Activated effector memory CD4-positive, alpha-beta T cell treated with anti-CD3 and anti-CD28 coated beads, Interleukin-2, amount 50 U/mL, for 16 hours (primary cell): ENCODE measurements at regions not wholly inside any gene's neighbourhood (a gene's known extent, or its start where the extent isn't known, plus 50 kb on each side); places are given as distances from the start of the nearest gene placed in this dataset.

Experiments
- DNase-seq: peaks from one replicate; pipeline ENCODE4 v3.0.0-alpha.2; 2020

GRCh38 chr18:33951031-33951430, 273.7 kb downstream of the NOL4 start:
- DNase-seq, result no peak

GRCh38 chr18:33946336-33946735, 278.4 kb downstream of the NOL4 start:
- no peak for DNase-seq

GRCh38 chr18:33944493-33944892, 280.2 kb downstream of the NOL4 start:
- no peak for DNase-seq

GRCh38 chr18:33937270-33937816, 287.4 kb downstream of the NOL4 start:
- DNase-seq, result no peak

GRCh38 chr18:33934258-33934657, 290.5 kb downstream of the NOL4 start:
- DNase-seq, result no peak

DNA sequence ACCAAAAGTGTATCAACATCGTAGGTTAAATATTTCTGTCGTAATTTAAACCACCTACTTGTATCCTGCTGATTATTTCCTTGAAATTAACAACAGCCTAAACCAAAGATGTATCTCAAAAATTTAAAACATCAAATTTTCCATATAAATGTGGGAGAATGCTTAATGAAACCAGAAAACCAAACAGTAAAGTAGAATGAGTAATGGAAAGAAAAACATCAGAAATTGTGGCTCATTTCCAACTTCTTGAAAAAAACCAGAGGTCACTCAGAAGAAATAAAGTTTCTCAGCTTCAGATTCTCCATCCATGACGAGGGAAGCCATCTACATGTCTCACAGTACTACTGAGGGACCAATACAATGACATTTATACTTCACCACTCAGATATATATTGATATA, 296.5 kb downstream of the NOL4 start:
- DNase-seq, result no peak

DNA sequence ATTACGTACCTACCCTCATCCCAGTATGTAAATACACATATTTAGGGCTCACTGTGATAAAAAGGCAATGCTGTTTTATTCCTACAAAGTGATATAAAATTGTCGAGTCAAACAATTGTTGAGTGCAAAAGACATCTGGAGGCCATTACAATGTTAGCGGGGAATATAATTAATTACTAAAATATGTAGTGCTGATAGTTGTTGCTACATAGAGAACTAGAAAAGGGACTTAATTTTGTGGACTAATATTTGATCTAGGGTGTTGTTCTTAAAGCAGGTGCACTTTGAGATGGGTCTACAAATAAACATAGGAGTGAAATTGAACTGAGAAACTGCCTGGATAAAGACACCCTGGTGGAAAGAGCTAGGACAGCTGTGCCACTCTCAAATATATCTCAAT, 300.1 kb downstream of the NOL4 start:
- no peak for DNase-seq

- DNase-seq, result no peak
Observed at GRCh38 chr18:33923980-33924379, 300.7 kb downstream of the NOL4 start.

DNA sequence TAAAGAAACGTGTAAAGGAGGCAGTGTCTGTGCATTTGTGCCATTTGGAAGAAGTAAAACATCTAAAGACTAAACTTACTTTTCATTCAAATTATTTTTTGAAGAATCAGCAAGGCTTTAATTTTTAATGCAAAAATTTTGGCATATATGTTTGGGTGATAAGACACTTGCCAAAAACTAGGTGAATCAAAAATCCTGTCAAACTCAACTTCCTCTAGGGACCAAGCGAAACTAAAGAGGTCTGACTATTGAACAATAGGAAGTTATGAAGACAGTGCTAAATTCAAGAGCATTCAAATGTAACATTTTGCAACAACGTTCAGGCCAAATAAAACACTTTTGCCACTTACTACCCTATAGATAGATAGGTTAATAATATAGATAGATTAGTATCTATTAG, 306.1 kb downstream of the NOL4 start:
- DNase-seq, result no peak

GRCh38 chr18:33916200-33916599, 308.5 kb downstream of the NOL4 start:
- no peak for DNase-seq

DNA sequence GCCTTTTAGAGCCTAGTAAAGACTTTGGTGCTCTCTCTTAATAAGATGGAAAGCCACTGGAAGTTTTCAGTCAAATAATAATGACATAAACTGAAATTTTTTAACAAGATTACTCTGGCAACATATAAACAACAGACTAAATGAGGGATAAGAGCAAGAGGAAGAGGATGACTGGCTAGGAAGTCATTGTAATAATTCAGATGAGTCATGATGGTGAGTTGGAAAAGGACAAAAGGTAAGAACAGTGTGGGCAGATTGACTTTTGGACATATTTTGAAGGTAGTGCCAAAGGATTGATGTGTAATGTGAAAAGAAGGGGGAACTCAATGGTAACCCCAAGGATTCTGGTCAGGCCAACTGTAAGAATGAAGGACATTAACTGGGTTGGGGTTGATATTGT, 310.3 kb downstream of the NOL4 start:
- DNase-seq, result no peak

- DNase-seq, result no peak
Observed at GRCh38 chr18:33906046-33906445, 318.7 kb downstream of the NOL4 start.

GRCh38 chr18:33901894-33902512, 322.7 kb downstream of the NOL4 start:
- DNase-seq, result no peak

DNA sequence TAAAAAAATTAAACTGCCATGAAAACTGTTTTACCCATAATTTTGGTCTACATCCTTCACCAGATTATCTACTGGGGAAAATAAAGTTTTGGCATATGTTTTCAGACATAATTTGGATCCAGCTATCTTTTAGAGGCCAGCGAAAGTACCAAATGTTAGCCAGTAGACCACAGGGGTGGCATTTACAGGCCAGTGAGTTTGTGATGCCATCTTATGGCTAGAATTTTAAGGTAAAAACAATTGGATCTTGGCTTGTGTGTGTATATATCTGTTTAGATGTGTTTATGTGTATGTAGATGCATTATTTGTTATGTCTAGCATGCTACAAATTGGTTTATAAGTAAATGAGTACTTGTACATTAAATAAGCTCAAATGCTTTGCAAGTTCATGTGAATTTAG, 322.6 kb downstream of the ASXL3 start:
- DNase-seq, result no peak

- DNase-seq, result no peak
Observed at GRCh38 chr18:33898427-33898826, 320.4 kb downstream of the ASXL3 start.

GRCh38 chr18:33878213-33878612, 300.2 kb downstream of the ASXL3 start:
- no peak for DNase-seq

- DNase-seq, result no peak
Observed at GRCh38 chr18:33875029-33875565, 297.1 kb downstream of the ASXL3 start.

GRCh38 chr18:33873112-33873511, 295.1 kb downstream of the ASXL3 start:
- no peak for DNase-seq

DNA sequence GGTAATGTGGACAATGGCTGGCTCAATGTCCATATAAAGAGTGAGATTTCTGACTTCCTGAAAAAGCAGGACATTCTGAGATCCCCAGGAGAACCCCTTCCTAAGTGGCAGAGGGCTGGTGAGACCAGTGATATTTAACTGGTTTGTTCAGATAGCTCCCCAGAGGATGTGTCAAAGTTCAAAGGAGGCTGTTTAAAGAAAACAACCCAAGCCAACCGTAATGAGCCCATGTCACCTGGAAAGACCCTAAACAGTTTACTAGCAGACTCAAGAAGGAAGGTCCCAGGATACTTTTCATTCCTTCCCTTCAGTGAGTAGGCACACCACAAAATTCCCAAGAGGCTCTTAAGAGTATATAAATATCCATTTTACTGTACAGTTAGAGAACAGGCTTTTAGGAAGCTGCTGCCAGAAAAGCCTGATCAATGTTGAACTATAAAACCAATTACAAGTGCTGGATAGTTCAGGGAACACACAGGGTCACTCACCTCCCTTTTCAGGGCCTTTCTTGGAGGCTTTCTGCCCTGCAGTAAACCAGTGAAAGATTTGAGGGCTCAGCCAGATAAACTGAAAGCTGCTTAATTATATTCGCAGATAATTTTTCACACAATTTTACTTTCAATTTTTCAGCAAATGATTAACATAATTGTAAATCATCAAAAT, 293.5 kb downstream of the ASXL3 start:
- DNase-seq, result no peak

- DNase-seq, result no peak
Observed at GRCh38 chr18:33870059-33870458, 292.0 kb downstream of the ASXL3 start.

DNA sequence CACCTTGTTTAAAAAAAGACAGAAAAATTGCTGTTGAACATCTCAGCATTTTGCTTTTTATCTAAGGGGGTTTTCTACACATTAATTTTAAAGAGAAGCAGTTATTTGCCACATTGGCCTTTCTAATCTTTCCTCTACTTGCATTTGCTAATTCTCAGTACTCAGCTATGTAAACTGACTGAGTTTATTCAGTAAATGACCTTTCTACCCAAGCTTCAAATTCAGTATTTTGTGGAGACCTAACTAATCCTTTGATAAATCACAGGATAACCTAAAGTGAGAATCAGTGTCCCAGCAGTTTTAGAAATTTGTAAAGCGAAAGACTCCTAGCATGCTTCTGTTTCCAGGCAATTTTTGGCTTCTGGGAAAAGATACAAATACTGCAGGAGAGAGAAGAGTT, 288.4 kb downstream of the ASXL3 start:
- DNase-seq, result no peak

DNA sequence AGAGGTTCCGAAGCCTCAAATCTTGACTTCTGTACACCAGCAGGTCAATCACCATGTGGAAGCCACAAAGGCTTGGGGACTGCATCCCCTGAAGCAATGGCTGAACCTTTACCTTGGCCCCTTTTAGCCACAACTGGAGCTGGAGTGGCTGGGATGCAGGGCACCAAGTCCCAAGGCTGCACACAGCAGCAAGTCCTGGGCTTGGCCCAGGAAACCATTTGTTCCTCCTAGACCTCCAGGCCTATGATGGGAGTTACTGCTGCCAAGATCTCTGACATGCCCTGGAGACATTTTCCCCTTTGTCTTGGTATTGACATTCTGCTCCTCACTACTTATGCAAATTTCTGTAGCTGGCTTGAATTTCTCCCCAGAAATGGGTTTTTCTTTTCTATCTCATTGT, 285.9 kb downstream of the ASXL3 start:
- no peak for DNase-seq

DNA sequence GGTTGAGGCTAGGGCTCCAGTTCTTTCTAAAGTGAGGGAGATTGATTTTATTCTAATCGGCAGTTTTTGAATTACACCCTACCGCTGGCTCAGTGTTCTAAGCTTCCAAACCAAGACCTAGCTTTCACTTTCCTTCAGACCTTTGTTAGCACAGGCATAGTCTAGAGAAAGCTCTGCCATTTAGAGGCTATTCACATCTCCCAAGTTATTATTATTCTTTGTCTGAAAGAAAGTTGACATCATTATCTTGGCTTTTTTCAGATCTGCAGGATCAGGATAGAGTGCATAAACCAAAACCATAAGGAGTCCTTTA, 276.8 kb downstream of the ASXL3 start:
- no peak for DNase-seq

- DNase-seq, result no peak
Observed at GRCh38 chr18:33854086-33854826, 276.2 kb downstream of the ASXL3 start.
